Endothelial cell of umbilical vein (primary cell): ENCODE measurements at regions not wholly inside any gene's neighbourhood (a gene's known extent, or its start where the extent isn't known, plus 50 kb on each side); places are given as distances from the start of the nearest gene placed in this dataset.

Experiments used
- BruUV-seq: library from RNA; stranded (reverse); fragments of 400-500 nt; replicated peaks from 2 replicates; lab custom pipeline; 2021; lab: Mats Ljungman, UMichigan
- CTCF ChIA-PET: fragments of 300-600, 350-600 bp; sonication (Branson Sonifier 250); formaldehyde crosslinking; loops from one replicate; lab custom pipeline; 2021; ENCODE audit warnings: antibody characterized with exemption, inconsistent platforms; lab: Charles Lee
- POLR2A ChIA-PET: fragments of 300-600, 350-600 bp; sonication (Branson Sonifier 250); formaldehyde crosslinking; loops from one replicate; lab custom pipeline; 2021; ENCODE audit warnings: antibody characterized with exemption, inconsistent platforms; lab: Charles Lee
- DNase-seq: peaks from one replicate; pipeline ENCODE4 v3.0.0-alpha.2; 2011; ENCODE audit warnings: low read depth, low spot score
- FAIRE-seq: peaks from 2 replicates; lab custom pipeline; 2011; peaks lifted over from hg19 to GRCh38; lab: Jason Lieb, UNC
- H2AFZ ChIP-seq: 2 replicates; pipeline ENCODE4 v1.6.0; 2012; ENCODE audit warnings: low read depth, low read length, control low read depth, inconsistent platforms
- H3K27ac ChIP-seq: 2 replicates; pipeline ENCODE4 v1.5.1; 2011; ENCODE audit warnings: low read depth, mild to moderate bottlenecking, control low read depth, low read length, moderate library complexity; ENCODE audit not compliant: insufficient read depth
- H3K27me3 ChIP-seq, 2 experiments: 2 replicates each; pipeline versions ENCODE4 v1.6.0 to v1.6.1; 2011; ENCODE audit warnings: low read length in 2 of 2, mixed read lengths in 1 of 2; ENCODE audit not compliant: control insufficient read depth in 2 of 2, insufficient read depth in 2 of 2
- H3K36me3 ChIP-seq, 2 experiments: 2 replicates in 1 of 2; 3 replicates in 1 of 2; pipeline ENCODE4 v1.5.1; 2011; ENCODE audit warnings: low read length in 2 of 2, mild to moderate bottlenecking in 1 of 2, moderate library complexity in 1 of 2; ENCODE audit not compliant: control insufficient read depth in 2 of 2, insufficient read depth in 2 of 2; ENCODE audit errors: extremely low read depth in 1 of 2
- H3K4me1 ChIP-seq: 3 replicates; pipeline ENCODE4 v1.5.1; 2011; ENCODE audit warnings: mild to moderate bottlenecking, low read length; ENCODE audit not compliant: control insufficient read depth, insufficient read depth; ENCODE audit errors: extremely low read depth
- H3K4me2 ChIP-seq: 2 replicates; pipeline ENCODE4 v1.6.1; 2011; ENCODE audit warnings: low read length, control low read depth, mixed read lengths; ENCODE audit not compliant: insufficient read depth
- H3K4me3 ChIP-seq, 3 experiments: fragments of 200-600 bp in 1 of 3; sonication (generic), shearing (Covaris generic) in 1 of 3; replicated peaks in 1 of 3; 2 replicates each; pipeline ENCODE4 v1.5.1; 2011 to 2016; ENCODE audit warnings: control low read depth in 3 of 3, low read length in 3 of 3, mild to moderate bottlenecking in 2 of 3, inconsistent platforms in 1 of 3, low read depth in 1 of 3, moderate library complexity in 1 of 3; ENCODE audit not compliant: insufficient read depth in 1 of 3
- H3K79me2 ChIP-seq: 2 replicates; pipeline ENCODE4 v1.6.0; 2012; ENCODE audit warnings: low read length, inconsistent platforms; ENCODE audit not compliant: control insufficient read depth, insufficient read depth
- H3K9ac ChIP-seq: replicated peaks from 2 replicates; pipeline ENCODE3; 2011; ENCODE audit warnings: low read length, control low read depth; ENCODE audit not compliant: insufficient read depth; ENCODE audit errors: extremely low read depth
- H3K9me1 ChIP-seq: replicated peaks from 3 replicates; pipeline ENCODE4 v1.6.0; 2011; ENCODE audit warnings: mild to moderate bottlenecking, low read length; ENCODE audit not compliant: control insufficient read depth, insufficient read depth; ENCODE audit errors: extremely low read depth
- H3K9me3 ChIP-seq: replicated peaks from 2 replicates; pipeline ENCODE4 v1.5.1; 2012; ENCODE audit warnings: low read length, inconsistent platforms; ENCODE audit not compliant: control insufficient read depth, insufficient read depth
- H4K20me1 ChIP-seq: replicated peaks from 2 replicates; pipeline ENCODE3; 2011; ENCODE audit warnings: mild to moderate bottlenecking, low read length; ENCODE audit not compliant: control insufficient read depth, insufficient read depth; ENCODE audit errors: extremely low read depth
- EZH2 ChIP-seq: IDR thresholded peaks from 2 replicates; pipeline ENCODE4 v1.6.1; 2012; ENCODE audit warnings: borderline replicate concordance, low read depth, mild to moderate bottlenecking, moderate library complexity, low read length, inconsistent platforms; ENCODE audit not compliant: severe bottlenecking
- FOS ChIP-seq: IDR thresholded peaks from 2 replicates; pipeline ENCODE4 v1.6.1; 2011; ENCODE audit warnings: mild to moderate bottlenecking, low read length, moderate library complexity, borderline replicate concordance; ENCODE audit not compliant: insufficient read depth
- GATA2 ChIP-seq: IDR thresholded peaks from 2 replicates; pipeline ENCODE4 v1.7.0; 2011; ENCODE audit warnings: low read depth, mild to moderate bottlenecking, moderate library complexity, mixed read lengths, low read length; ENCODE audit not compliant: insufficient read length, insufficient read depth
- JUN ChIP-seq: IDR thresholded peaks from 2 replicates; pipeline ENCODE4 v1.6.1; 2011; ENCODE audit warnings: borderline replicate concordance, low read depth; ENCODE audit not compliant: insufficient read length, insufficient read depth
- MYC ChIP-seq: IDR thresholded peaks from one replicate; pipeline ENCODE4 v1.6.1; 2011; ENCODE audit warnings: mild to moderate bottlenecking, low read depth, low read length
- POLR2A ChIP-seq: IDR thresholded peaks from 2 replicates; pipeline ENCODE4 v1.6.1; 2012; ENCODE audit warnings: low read depth, mild to moderate bottlenecking, control low read depth, low read length
- POLR2AphosphoS5 ChIP-seq: IDR thresholded peaks from 2 replicates; pipeline ENCODE4 v1.6.1; 2012; ENCODE audit warnings: low read depth, mild to moderate bottlenecking, control low read depth, low read length, moderate library complexity; ENCODE audit not compliant: insufficient read depth
- dilution Hi-C: fragments of 300-500 bp; cut with MboI; formaldehyde crosslinking; loops from one replicate; pipeline ENCODE4 v1.15.0; 2019; ENCODE audit warnings: low sequenced_read_pairs; ENCODE audit not compliant: extremely low pct_ligation_motif_present
- intact Hi-C: fragments of 100-400 bp; cut with micrococcal nuclease; formaldehyde crosslinking; loops from one replicate; pipeline ENCODE4 v1.10.0; 2022
- TF ChIP-seq, protein P1 (sequence below), 2 donors: IDR thresholded peaks; 1 replicate in 1 of 2; 2 replicates in 1 of 2; pipeline ENCODE4 v1.5.1; 2011; ENCODE audit warnings: low read length in 2 of 2, mild to moderate bottlenecking in 2 of 2, moderate library complexity in 2 of 2, control low read depth in 1 of 2, inconsistent platforms in 1 of 2, low read depth in 1 of 2; ENCODE audit not compliant: insufficient read depth in 1 of 2; ENCODE audit errors: extremely low read depth in 1 of 2
- TF ChIP-seq, protein P2 (sequence below): IDR thresholded peaks from 2 replicates; pipeline ENCODE4 v1.6.1; 2011; ENCODE audit not compliant: insufficient read depth, insufficient read length

DNA sequence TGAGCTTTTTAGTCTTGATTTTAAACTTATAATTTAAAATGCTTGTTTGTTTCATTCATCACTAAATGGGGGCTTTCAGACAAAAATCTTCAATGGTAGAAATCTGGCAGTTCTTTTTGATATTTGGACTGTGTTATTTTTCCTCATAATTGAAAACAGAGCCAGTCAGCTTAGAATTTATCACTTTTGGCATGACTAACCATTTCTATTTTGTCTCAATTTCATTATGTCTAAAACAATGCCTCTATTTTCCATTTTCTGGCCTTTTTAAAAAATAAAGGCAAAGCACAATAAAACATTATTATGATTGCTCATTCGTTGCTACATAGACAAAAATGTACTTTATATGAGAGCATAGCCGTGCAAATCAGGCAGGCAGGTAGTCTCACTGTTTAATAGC is 434.5 kb downstream of the XIRP2 start:
- intact Hi-C loops = no loop called here
- Histone ChIP-seq H4K20me1 (no peaks in the 10 kb centered on the region), H3K9me3 (no peaks in the 10 kb centered on the region), H3K4me3 (no peak overlapping the region), H3K4me1 (no peaks in the 10 kb centered on the region), H3K27me3 (no peaks in the 10 kb centered on the region), H3K9ac (no peak overlapping the region), H3K9me1 (no peaks in the 10 kb centered on the region), H3K27ac (no peak overlapping the region), H3K36me3 (no peaks in the 10 kb centered on the region), H2AFZ (no peak overlapping the region), H3K4me2 (no peak overlapping the region), H3K79me2 (no peaks in the 10 kb centered on the region)
- ChIA-PET CTCF (no interaction called here), POLR2A (no interaction called here)
- dilution Hi-C loops = no loop called here
- FAIRE-seq = no peak
- no peak for DNase-seq
- no peak for TF ChIP-seq POLR2AphosphoS5
- no peak for TF ChIP-seq EZH2
- TF ChIP-seq, protein P1, sequence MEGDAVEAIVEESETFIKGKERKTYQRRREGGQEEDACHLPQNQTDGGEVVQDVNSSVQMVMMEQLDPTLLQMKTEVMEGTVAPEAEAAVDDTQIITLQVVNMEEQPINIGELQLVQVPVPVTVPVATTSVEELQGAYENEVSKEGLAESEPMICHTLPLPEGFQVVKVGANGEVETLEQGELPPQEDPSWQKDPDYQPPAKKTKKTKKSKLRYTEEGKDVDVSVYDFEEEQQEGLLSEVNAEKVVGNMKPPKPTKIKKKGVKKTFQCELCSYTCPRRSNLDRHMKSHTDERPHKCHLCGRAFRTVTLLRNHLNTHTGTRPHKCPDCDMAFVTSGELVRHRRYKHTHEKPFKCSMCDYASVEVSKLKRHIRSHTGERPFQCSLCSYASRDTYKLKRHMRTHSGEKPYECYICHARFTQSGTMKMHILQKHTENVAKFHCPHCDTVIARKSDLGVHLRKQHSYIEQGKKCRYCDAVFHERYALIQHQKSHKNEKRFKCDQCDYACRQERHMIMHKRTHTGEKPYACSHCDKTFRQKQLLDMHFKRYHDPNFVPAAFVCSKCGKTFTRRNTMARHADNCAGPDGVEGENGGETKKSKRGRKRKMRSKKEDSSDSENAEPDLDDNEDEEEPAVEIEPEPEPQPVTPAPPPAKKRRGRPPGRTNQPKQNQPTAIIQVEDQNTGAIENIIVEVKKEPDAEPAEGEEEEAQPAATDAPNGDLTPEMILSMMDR (IDR thresholded peaks at IDR 0.05; ENCODE audit: extremely low read depth in 1 of 2, insufficient read depth in 1 of 2, low read depth in 1 of 2, low read length in 2 of 2) = no peak
- TF ChIP-seq POLR2A = no peak
- TF ChIP-seq, protein P2, sequence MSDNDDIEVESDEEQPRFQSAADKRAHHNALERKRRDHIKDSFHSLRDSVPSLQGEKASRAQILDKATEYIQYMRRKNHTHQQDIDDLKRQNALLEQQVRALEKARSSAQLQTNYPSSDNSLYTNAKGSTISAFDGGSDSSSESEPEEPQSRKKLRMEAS = no peak
- TF ChIP-seq JUN = no peak
- no peak for TF ChIP-seq MYC
- no peak for TF ChIP-seq GATA2
- TF ChIP-seq FOS = no peak
- no TSS peak for BruUV-seq
